Right lobe of liver (tissue), 6 donors: ENCODE measurements at regions not wholly inside any gene's neighbourhood (a gene's known extent, or its start where the extent isn't known, plus 50 kb on each side); places are given as distances from the start of the nearest gene placed in this dataset.

ENCODE experiments used
- ATAC-seq, 4 donors: fragments of 200-7000 bp; cut with Tn5 transposase; one replicate each; pipeline ENCODE4 v1.9.1; 2020; ENCODE audit warnings: mild to moderate bottlenecking in 4 of 4, moderate library complexity in 4 of 4
- DNase-seq, 3 donors: peaks; one replicate each; pipeline ENCODE4 v3.0.0-alpha.2; 2020
- H3K27ac ChIP-seq, 3 donors: fragments of 200-600 bp; one replicate each; pipeline ENCODE4 v1.8.0; 2022
- H3K27me3 ChIP-seq, 2 donors: fragments of 200-600 bp; one replicate each; pipeline ENCODE4 v1.8.0; 2022
- H3K36me3 ChIP-seq, 4 donors: fragments of 200-600 bp; sonication (generic) in 1 of 4; one replicate each; pipeline versions ENCODE4 v1.5.1 to v1.8.0; 2017 to 2022; ENCODE audit warnings: control low read depth in 1 of 4
- H3K4me1 ChIP-seq, 4 donors: fragments of 200-600 bp; sonication (generic) in 1 of 4; one replicate each; pipeline versions ENCODE4 v1.5.1 to v1.8.0; 2017 to 2022; ENCODE audit warnings: control low read depth in 1 of 4
- H3K4me3 ChIP-seq, 3 donors: fragments of 200-600 bp; one replicate each; pipeline ENCODE4 v1.8.0; 2022
- H3K9me3 ChIP-seq, 4 donors: fragments of 200-600 bp; sonication (generic) in 1 of 4; one replicate each; pipeline versions ENCODE4 v1.5.1 to v1.8.0; 2017 to 2022; ENCODE audit warnings: control low read depth in 1 of 4
- CTCF ChIP-seq, 4 donors: fragments of 200-600 bp in 3 of 4; fragments of 450-650 bp in 1 of 4; IDR thresholded peaks; one replicate each; pipeline versions ENCODE4 v1.5.1 to v1.8.0; 2016 to 2022; ENCODE audit warnings: antibody characterized with exemption in 4 of 4, mild to moderate bottlenecking in 2 of 4
- POLR2A ChIP-seq: fragments of 450-650 bp; IDR thresholded peaks from one replicate; pipeline ENCODE4 v1.6.1; 2017; ENCODE audit warnings: antibody characterized with exemption, mild to moderate bottlenecking
- WGBS: methylation state at CpG from one replicate; pipeline ENCODE4 v1.1.6; 2018; ENCODE audit warnings: low coverage, low lambda C conversion rate; ENCODE audit not compliant: insufficient coverage; ENCODE audit errors: missing lambda C conversion rate; 5-methylcytosine and 5-hydroxymethylcytosine counted together
- intact Hi-C, 2 donors: fragments of 100-400 bp; cut with DNase I; formaldehyde crosslinking; loops; one replicate each; pipeline versions ENCODE4 v1.11.2 to v1.14.1; 2022
- donor health status: DM: no; HTN: yes; CAD: no.
- donor health status: DM: no; HTN: no; CAD: no.
- donor health status: DM: no; HTN: no; CAD: no.
- donor health status: DM: no; HTN: yes; CAD: no.
- donor health status: DM: no; HTN: yes; CAD: no.

- TF ChIP-seq CTCF (IDR thresholded peaks at IDR 0.05) (no peak), POLR2A (no peak)
- Histone ChIP-seq H3K27me3 (no peaks in the 10 kb centered on the region), H3K4me3 (no peak overlapping the region), H3K4me1 (no peaks in the 10 kb centered on the region), H3K27ac (no peak overlapping the region), H3K9me3 (no peaks in the 10 kb centered on the region), H3K36me3 (no peaks in the 10 kb centered on the region)
- WGBS: 73% methylated on average over 6 of the region's 6 CpGs
- intact Hi-C loops: no loop called here
- ATAC-seq (no peak), DNase-seq (no peak)
These were observed 64.9 kb upstream of the SELENOK start for GRCh38 chr3:53956586-53956985.

GRCh38 chr3:53949541-53949940 lies 57.9 kb upstream of the SELENOK start:
- peaks cover 0 to 9% (median 0%) of the 10 kb centered on the region in 4 donors for H3K9me3 ChIP-seq
- TF ChIP-seq POLR2A: no peak
- TF ChIP-seq CTCF (IDR thresholded peaks at IDR 0.05): no peak
- no peaks in the 10 kb centered on the region for H3K36me3 ChIP-seq
- ATAC-seq: no peak
- H3K27ac ChIP-seq: no peak overlapping the region
- no peak for DNase-seq
- H3K4me1 ChIP-seq: no peaks in the 10 kb centered on the region
- intact Hi-C loops: no loop called here
- H3K27me3 ChIP-seq: no peaks in the 10 kb centered on the region
- 17% methylated on average over 2 of the region's 2 CpGs for WGBS
- no peak overlapping the region for H3K4me3 ChIP-seq

- Histone ChIP-seq H3K9me3 (peaks cover 0 to 9% (median 0%) of the 10 kb centered on the region in 4 donors), H3K36me3 (no peaks in the 10 kb centered on the region), H3K27me3 (no peaks in the 10 kb centered on the region), H3K4me1 (no peaks in the 10 kb centered on the region), H3K27ac (no peak overlapping the region), H3K4me3 (no peak overlapping the region)
- DNase-seq: no peak
- no peak for TF ChIP-seq CTCF (IDR thresholded peaks at IDR 0.05)
- no peak for TF ChIP-seq POLR2A
- no peak for ATAC-seq
- intact Hi-C loops: no loop called here
- 18% methylated on average over 1 of the region's 1 CpG for WGBS
These were observed 56.5 kb upstream of the SELENOK start for GRCh38 chr3:53948174-53948573.

- Histone ChIP-seq H3K4me3 (no peak overlapping the region), H3K4me1 (no peaks in the 10 kb centered on the region), H3K36me3 (no peaks in the 10 kb centered on the region), H3K9me3 (peaks cover 0 to 9% (median 0%) of the 10 kb centered on the region in 4 donors), H3K27me3 (no peaks in the 10 kb centered on the region), H3K27ac (no peak overlapping the region)
- intact Hi-C loops: no loop called here
- DNase-seq (no peak), ATAC-seq (no peak)
- TF ChIP-seq CTCF (IDR thresholded peaks at IDR 0.05): no peak
- no peak for TF ChIP-seq POLR2A
- WGBS: 63% methylated on average over 3 of the region's 3 CpGs
These were observed 52.4 kb upstream of the SELENOK start for GRCh38 chr3:53944028-53944427.

GRCh38 chr3:53941950-53942349 lies 50.3 kb upstream of the SELENOK start:
- H3K27me3 ChIP-seq: no peaks in the 10 kb centered on the region
- H3K4me3 ChIP-seq: no peak overlapping the region
- WGBS: 59% methylated on average over 5 of the region's 5 CpGs
- no peaks in the 10 kb centered on the region for H3K4me1 ChIP-seq
- no peak overlapping the region for H3K27ac ChIP-seq
- intact Hi-C loops: no loop called here
- ATAC-seq (no peak), DNase-seq (no peak)
- no peaks in the 10 kb centered on the region for H3K36me3 ChIP-seq
- no peaks in the 10 kb centered on the region for H3K9me3 ChIP-seq
- no peak for TF ChIP-seq POLR2A
